ENCODE measurements at regions not wholly inside any gene's neighbourhood (a gene's known extent, or its start where the extent isn't known, plus 50 kb on each side); places are given as distances from the start of the nearest gene placed in this dataset.

GRCh38 chr4:181193131-181193930 is 1049.9 kb upstream of the TENM3 start:
- no peaks in the 10 kb centered on the region for H3K36me3 ChIP-seq (replicated peaks in 1 of 2; ENCODE audit: insufficient read depth in 1 of 2, low read depth in 2 of 2)
- no peaks in the 10 kb centered on the region for H3K9me3 ChIP-seq
- intact Hi-C loops (cut with DNase I): no loop called here
- no peak overlapping the region for H3K27ac ChIP-seq
- TF ChIP-seq, protein P1, sequence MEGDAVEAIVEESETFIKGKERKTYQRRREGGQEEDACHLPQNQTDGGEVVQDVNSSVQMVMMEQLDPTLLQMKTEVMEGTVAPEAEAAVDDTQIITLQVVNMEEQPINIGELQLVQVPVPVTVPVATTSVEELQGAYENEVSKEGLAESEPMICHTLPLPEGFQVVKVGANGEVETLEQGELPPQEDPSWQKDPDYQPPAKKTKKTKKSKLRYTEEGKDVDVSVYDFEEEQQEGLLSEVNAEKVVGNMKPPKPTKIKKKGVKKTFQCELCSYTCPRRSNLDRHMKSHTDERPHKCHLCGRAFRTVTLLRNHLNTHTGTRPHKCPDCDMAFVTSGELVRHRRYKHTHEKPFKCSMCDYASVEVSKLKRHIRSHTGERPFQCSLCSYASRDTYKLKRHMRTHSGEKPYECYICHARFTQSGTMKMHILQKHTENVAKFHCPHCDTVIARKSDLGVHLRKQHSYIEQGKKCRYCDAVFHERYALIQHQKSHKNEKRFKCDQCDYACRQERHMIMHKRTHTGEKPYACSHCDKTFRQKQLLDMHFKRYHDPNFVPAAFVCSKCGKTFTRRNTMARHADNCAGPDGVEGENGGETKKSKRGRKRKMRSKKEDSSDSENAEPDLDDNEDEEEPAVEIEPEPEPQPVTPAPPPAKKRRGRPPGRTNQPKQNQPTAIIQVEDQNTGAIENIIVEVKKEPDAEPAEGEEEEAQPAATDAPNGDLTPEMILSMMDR (IDR thresholded peaks at IDR 0.05): no peak
- TF ChIP-seq POLR2A (IDR thresholded peaks at IDR 0.05): no peak
- WGBS, 2 donors: 51 to 53% methylated on average over 6 of the region's 6 CpGs
- H3K27me3 ChIP-seq: no peaks in the 10 kb centered on the region
- H3K4me3 ChIP-seq: no peak overlapping the region
- ATAC-seq (no peak), DNase-seq (no peak)
- H3K4me1 ChIP-seq: no peaks in the 10 kb centered on the region

DNA sequence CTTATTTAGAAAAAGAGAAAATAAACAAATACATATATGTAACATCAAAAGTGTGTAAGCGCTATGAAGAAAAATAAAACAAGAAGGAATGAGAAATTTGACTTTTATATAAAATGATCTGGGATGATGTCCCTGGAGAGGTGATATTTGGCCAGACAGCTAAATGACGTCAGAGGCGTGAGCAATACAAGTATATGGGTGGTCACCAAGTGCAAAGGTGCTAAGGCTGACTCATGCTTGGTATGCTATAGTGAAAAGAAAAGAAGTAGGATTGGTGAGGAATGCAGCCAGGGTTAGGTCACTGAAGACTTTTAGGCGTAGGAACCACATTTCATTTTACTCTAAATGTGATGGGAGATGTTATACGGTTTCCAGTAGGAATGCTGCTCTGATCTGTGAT is 1049.1 kb upstream of the TENM3 start:
- ATAC-seq (no peak), DNase-seq (no peak)
- 65 to 70% methylated on average over 5 of the region's 5 CpGs for WGBS, 2 donors

DNA sequence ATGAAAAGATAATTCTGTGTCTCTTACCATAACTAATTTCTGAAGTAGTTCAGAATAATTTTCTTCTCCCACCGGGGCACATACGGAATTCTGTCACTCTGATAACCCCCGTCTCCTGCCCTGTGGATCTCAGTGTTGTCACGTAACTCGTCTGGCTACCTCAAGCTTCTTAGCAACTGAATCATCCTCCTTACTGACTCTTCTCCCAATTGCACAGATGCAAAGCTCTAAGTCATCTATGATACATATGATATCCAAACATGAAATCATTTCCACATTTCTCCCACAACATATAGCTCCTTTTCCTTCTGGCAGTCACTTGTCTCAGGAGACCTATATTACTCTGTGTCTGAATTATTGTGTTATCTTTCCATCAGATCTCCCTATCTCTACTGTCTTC is 1043.1 kb upstream of the TENM3 start:
- no peaks in the 10 kb centered on the region for H3K27me3 ChIP-seq
- ATAC-seq: no peak
- intact Hi-C loops (cut with DNase I): no loop called here
- no peak for DNase-seq
- H3K9me3 ChIP-seq: no peaks in the 10 kb centered on the region
- WGBS, 2 donors: 52 to 53% methylated on average over 5 of the region's 5 CpGs
- H3K36me3 ChIP-seq (replicated peaks in 1 of 2; ENCODE audit: insufficient read depth in 1 of 2, low read depth in 2 of 2): no peaks in the 10 kb centered on the region
- no peak overlapping the region for H3K27ac ChIP-seq
- H3K4me1 ChIP-seq: no peaks in the 10 kb centered on the region
- H3K4me3 ChIP-seq: no peak overlapping the region
- no peak for TF ChIP-seq POLR2A (IDR thresholded peaks at IDR 0.05)
- TF ChIP-seq, protein P1 (IDR thresholded peaks at IDR 0.05): no peak

More for the DNA sequence above, 1049.1 kb upstream of the TENM3 start:
- Histone ChIP-seq H3K4me3 (no peak overlapping the region), H3K27me3 (no peaks in the 10 kb centered on the region), H3K4me1 (no peaks in the 10 kb centered on the region), H3K27ac (no peak overlapping the region), H3K36me3 (replicated peaks in 1 of 2; ENCODE audit: insufficient read depth in 1 of 2, low read depth in 2 of 2) (no peaks in the 10 kb centered on the region), H3K9me3 (no peaks in the 10 kb centered on the region)
- intact Hi-C loops (cut with DNase I): no loop called here
- TF ChIP-seq, protein P1 (IDR thresholded peaks at IDR 0.05): no peak
- TF ChIP-seq POLR2A (IDR thresholded peaks at IDR 0.05): no peak

DNA sequence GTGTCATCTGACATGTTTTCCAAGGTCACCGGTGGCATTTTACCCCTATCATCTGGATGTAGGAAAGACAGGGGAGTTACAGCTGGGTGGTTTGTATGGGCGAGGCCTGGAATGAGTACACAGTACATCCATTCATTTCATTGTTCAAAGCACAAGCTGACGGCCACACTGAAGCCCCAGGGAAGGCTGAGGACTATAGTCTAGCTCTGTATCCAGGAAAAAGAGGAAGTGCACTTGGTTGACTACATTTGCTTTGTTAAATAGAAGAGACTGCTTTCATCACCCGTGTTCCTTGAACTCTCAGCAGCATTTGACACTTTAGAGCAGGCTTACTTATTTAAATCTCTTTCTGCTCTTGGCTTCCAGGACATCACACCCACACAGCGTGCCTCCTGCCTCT is 1041.0 kb upstream of the TENM3 start:
- Histone ChIP-seq H3K27me3 (no peaks in the 10 kb centered on the region), H3K4me3 (no peak overlapping the region), H3K9me3 (no peaks in the 10 kb centered on the region), H3K36me3 (replicated peaks in 1 of 2; ENCODE audit: insufficient read depth in 1 of 2, low read depth in 2 of 2) (no peaks in the 10 kb centered on the region), H3K4me1 (no peaks in the 10 kb centered on the region), H3K27ac (no peak overlapping the region)
- DNase-seq: no peak
- intact Hi-C loops (cut with DNase I): no loop called here
- ATAC-seq: no peak
- TF ChIP-seq POLR2A (IDR thresholded peaks at IDR 0.05): no peak
- TF ChIP-seq, protein P1 (IDR thresholded peaks at IDR 0.05): no peak
- WGBS, 2 donors: 39 to 54% methylated on average over 5 of the region's 5 CpGs

GRCh38 chr4:181204109-181204508 is 1039.1 kb upstream of the TENM3 start:
- no peak for TF ChIP-seq POLR2A (IDR thresholded peaks at IDR 0.05)
- TF ChIP-seq, protein P1 (IDR thresholded peaks at IDR 0.05): no peak
- H3K36me3 ChIP-seq (replicated peaks in 1 of 2; ENCODE audit: insufficient read depth in 1 of 2, low read depth in 2 of 2): no peaks in the 10 kb centered on the region
- no peaks in the 10 kb centered on the region for H3K27me3 ChIP-seq
- H3K27ac ChIP-seq: no peak overlapping the region
- DNase-seq (no peak), ATAC-seq (no peak)
- H3K9me3 ChIP-seq: no peaks in the 10 kb centered on the region
- no peak overlapping the region for H3K4me3 ChIP-seq
- no peaks in the 10 kb centered on the region for H3K4me1 ChIP-seq
- WGBS, 2 donors: 60 to 66% methylated on average over 4 of the region's 4 CpGs
- intact Hi-C loops (cut with DNase I): no loop called here
